ENCODE measurements at regions not wholly inside any gene's neighbourhood (a gene's known extent, or its start where the extent isn't known, plus 50 kb on each side); places are given as distances from the start of the nearest gene placed in this dataset.
"Not testable (repeated sequence)": the region's sequence is repeated elsewhere in the genome, so short reads cannot be mapped to it uniquely, and the experiment has no call there.

- in situ Hi-C loops (cut with MboI; ENCODE audit: low pct_unique_long_range_greater_than_20kb, low sequenced_read_pairs, unreplicated experiment) = no loop called here
- no peak for TF ChIP-seq CTCF (IDR thresholded peaks at IDR 0.05; ENCODE audit: extremely low read depth, insufficient read depth, missing control alignments)
- no peak for DNase-seq (ENCODE audit: low spot score)
These were observed 106.7 kb upstream of the KDM7A start for GRCh38 chr7:140283472-140283871.

GRCh38 chr7:140281960-140282359 lies 105.2 kb upstream of the KDM7A start:
- no peak for TF ChIP-seq CTCF (IDR thresholded peaks at IDR 0.05; ENCODE audit: extremely low read depth, insufficient read depth, missing control alignments)
- DNase-seq (ENCODE audit: low spot score) = no peak
- in situ Hi-C loops (cut with MboI; ENCODE audit: low pct_unique_long_range_greater_than_20kb, low sequenced_read_pairs, unreplicated experiment) = no loop called here

- TF ChIP-seq CTCF (IDR thresholded peaks at IDR 0.05; ENCODE audit: extremely low read depth, insufficient read depth, missing control alignments) = no peak
- no peak for DNase-seq (ENCODE audit: low spot score)
- in situ Hi-C loops (cut with MboI; ENCODE audit: low pct_unique_long_range_greater_than_20kb, low sequenced_read_pairs, unreplicated experiment) = no loop called here
These were observed 104.5 kb upstream of the KDM7A start for GRCh38 chr7:140281255-140281654.

- no peak for DNase-seq (ENCODE audit: low spot score)
- in situ Hi-C loops (cut with MboI; ENCODE audit: low pct_unique_long_range_greater_than_20kb, low sequenced_read_pairs, unreplicated experiment) = no loop called here
- no peak for TF ChIP-seq CTCF (IDR thresholded peaks at IDR 0.05; ENCODE audit: extremely low read depth, insufficient read depth, missing control alignments)
These were observed 99.2 kb upstream of the KDM7A start for GRCh38 chr7:140276001-140276400.

- in situ Hi-C loops (cut with MboI; ENCODE audit: low pct_unique_long_range_greater_than_20kb, low sequenced_read_pairs, unreplicated experiment) = no loop called here
- no peak for DNase-seq (ENCODE audit: low spot score)
- TF ChIP-seq CTCF (IDR thresholded peaks at IDR 0.05; ENCODE audit: extremely low read depth, insufficient read depth, missing control alignments) = no peak
These were observed 98.5 kb upstream of the KDM7A start for GRCh38 chr7:140275069-140275965.

GRCh38 chr7:140273417-140273816 lies 96.6 kb upstream of the KDM7A start:
- in situ Hi-C loops (cut with MboI; ENCODE audit: low pct_unique_long_range_greater_than_20kb, low sequenced_read_pairs, unreplicated experiment) = no loop called here
- no peak for TF ChIP-seq CTCF (IDR thresholded peaks at IDR 0.05; ENCODE audit: extremely low read depth, insufficient read depth, missing control alignments)
- no peak for DNase-seq (ENCODE audit: low spot score)

GRCh38 chr7:140271643-140271968 lies 94.8 kb upstream of the KDM7A start:
- in situ Hi-C loops (cut with MboI; ENCODE audit: low pct_unique_long_range_greater_than_20kb, low sequenced_read_pairs, unreplicated experiment); DNase-seq (ENCODE audit: low spot score): not testable (repeated sequence)
